HepG2 (cell line): ENCODE measurements at regions not wholly inside any gene's neighbourhood (a gene's known extent, or its start where the extent isn't known, plus 50 kb on each side); places are given as distances from the start of the nearest gene placed in this dataset.

Experiments
- CCAR2 ChIP-seq: fragments of 200-400 bp; formaldehyde crosslinking; optimal IDR thresholded peaks from 2 replicates; pipeline ENCODE3; 2018; ENCODE audit warnings: low read depth, mild to moderate bottlenecking, low read length, moderate library complexity
- NBN ChIP-seq: fragments of 450-650 bp; conservative IDR thresholded peaks from 2 replicates; pipeline ENCODE4 v1.6.1; 2017
- TF ChIP-seq, protein P1 (sequence below): sonication (generic); formaldehyde crosslinking; IDR thresholded peaks from 2 replicates; pipeline ENCODE4 v1.4.0; 2020; ENCODE audit warnings: missing genetic modification reagents

DNA sequence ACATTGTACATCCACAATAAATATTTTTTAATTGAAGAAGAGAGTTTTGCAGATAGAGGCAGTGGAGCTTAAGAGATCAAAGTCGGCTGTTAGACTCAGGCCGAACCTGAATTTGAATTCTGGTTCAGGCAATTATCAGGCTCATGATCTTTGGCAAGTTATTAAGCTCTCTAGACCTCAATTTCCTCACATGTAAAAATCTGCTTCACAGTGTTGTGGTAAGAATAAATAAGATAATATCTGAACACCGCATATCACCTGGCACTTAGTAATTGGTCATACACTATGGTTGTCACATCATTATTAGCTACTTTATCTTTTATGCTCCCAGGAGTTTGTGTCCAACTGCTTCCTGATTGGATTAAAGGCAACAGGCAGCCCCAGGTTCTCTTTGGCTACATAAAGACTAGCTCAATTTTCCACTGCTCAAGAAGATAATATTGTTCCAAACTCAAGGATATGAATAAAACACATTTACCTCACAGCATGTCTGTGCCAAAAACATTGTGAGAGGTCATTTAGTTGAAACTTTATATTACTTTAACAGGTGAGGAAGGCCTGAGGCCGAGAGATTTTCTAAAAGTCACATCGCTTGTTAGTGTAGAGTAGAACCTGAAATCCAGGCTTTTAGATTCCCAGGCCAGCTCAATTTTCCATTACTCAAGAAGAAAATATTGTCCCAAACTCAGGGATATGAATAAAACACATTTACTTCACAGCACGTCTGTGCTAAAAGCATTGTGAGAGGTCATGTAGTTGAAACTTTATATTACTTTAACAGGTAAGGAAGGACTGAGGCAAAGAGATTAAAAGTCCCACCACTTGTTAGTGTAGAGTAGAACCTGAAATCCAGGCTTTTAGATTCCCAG, 289.2 kb upstream of the PTGER4 start:
- TF ChIP-seq CCAR2 (no peak), NBN (no peak)
- TF ChIP-seq, protein P1, sequence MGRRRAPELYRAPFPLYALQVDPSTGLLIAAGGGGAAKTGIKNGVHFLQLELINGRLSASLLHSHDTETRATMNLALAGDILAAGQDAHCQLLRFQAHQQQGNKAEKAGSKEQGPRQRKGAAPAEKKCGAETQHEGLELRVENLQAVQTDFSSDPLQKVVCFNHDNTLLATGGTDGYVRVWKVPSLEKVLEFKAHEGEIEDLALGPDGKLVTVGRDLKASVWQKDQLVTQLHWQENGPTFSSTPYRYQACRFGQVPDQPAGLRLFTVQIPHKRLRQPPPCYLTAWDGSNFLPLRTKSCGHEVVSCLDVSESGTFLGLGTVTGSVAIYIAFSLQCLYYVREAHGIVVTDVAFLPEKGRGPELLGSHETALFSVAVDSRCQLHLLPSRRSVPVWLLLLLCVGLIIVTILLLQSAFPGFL (CRISPR knock-in tag): no peak
